Neutrophil (primary cell): ENCODE measurements at regions not wholly inside any gene's neighbourhood (a gene's known extent, or its start where the extent isn't known, plus 50 kb on each side); places are given as distances from the start of the nearest gene placed in this dataset.

Experiments
- H3K27ac ChIP-seq: fragments of 200-600 bp; sonication (generic); 2 replicates; pipeline ENCODE4 v1.5.1; 2016; ENCODE audit warnings: mild to moderate bottlenecking, moderate library complexity
- H3K27me3 ChIP-seq: fragments of 200-600 bp; sonication (generic); 2 replicates; pipeline ENCODE4 v1.6.0; 2016; ENCODE audit warnings: mild to moderate bottlenecking
- H3K36me3 ChIP-seq: fragments of 200-600 bp; sonication (generic); 2 replicates; pipeline ENCODE4 v1.5.1; 2017
- H3K4me1 ChIP-seq, 2 experiments: fragments of 200-600 bp in 1 of 2; sonication (generic) in 1 of 2; 1 replicate in 1 of 2; 2 replicates in 1 of 2; pipeline versions ENCODE4 v1.5.1 to v1.6.1; 2013 to 2016; ENCODE audit warnings: low read depth in 1 of 2, low read length in 1 of 2, mild to moderate bottlenecking in 1 of 2, moderate library complexity in 1 of 2; ENCODE audit not compliant: control insufficient read depth in 1 of 2, insufficient read depth in 1 of 2
- H3K4me3 ChIP-seq, 2 experiments: fragments of 200-600 bp in 1 of 2; sonication (generic) in 1 of 2; 1 replicate in 1 of 2; 2 replicates in 1 of 2; pipeline ENCODE4 v1.5.1; 2013 to 2016; ENCODE audit warnings: low read depth in 1 of 2, low read length in 1 of 2, mild to moderate bottlenecking in 1 of 2, moderate library complexity in 1 of 2
- H3K9me3 ChIP-seq: fragments of 200-600 bp; sonication (generic); 2 replicates; pipeline ENCODE4 v1.5.1; 2016
- CTCF ChIP-seq: fragments of 200-600 bp; sonication (generic); IDR thresholded peaks from 2 replicates; pipeline ENCODE4 v1.5.1; 2016; ENCODE audit warnings: antibody characterized with exemption

GRCh38 chr12:98058838-98059237 lies 456.6 kb upstream of the TMPO start:
- Histone ChIP-seq H3K36me3 (no peaks in the 10 kb centered on the region), H3K27me3 (no peaks in the 10 kb centered on the region), H3K27ac (no peak overlapping the region), H3K4me3 (no peak overlapping the region), H3K4me1 (no peaks in the 10 kb centered on the region), H3K9me3 (no peaks in the 10 kb centered on the region)
- TF ChIP-seq CTCF: no peak

GRCh38 chr12:98059659-98060343 lies 455.6 kb upstream of the TMPO start:
- Histone ChIP-seq H3K36me3 (no peaks in the 10 kb centered on the region), H3K27me3 (no peaks in the 10 kb centered on the region), H3K9me3 (no peaks in the 10 kb centered on the region), H3K27ac (no peak overlapping the region), H3K4me1 (no peaks in the 10 kb centered on the region), H3K4me3 (no peak overlapping the region)
- no peak for TF ChIP-seq CTCF

- H3K9me3 ChIP-seq: no peaks in the 10 kb centered on the region
- TF ChIP-seq CTCF: no peak
- no peaks in the 10 kb centered on the region for H3K4me1 ChIP-seq
- H3K4me3 ChIP-seq: no peak overlapping the region
- no peak overlapping the region for H3K27ac ChIP-seq
- no peaks in the 10 kb centered on the region for H3K27me3 ChIP-seq
- H3K36me3 ChIP-seq: no peaks in the 10 kb centered on the region
Observed at GRCh38 chr12:98060411-98060810, 455.0 kb upstream of the TMPO start.

GRCh38 chr12:98062464-98063245 lies 452.7 kb upstream of the TMPO start:
- Histone ChIP-seq H3K36me3 (no peaks in the 10 kb centered on the region), H3K4me3 (no peak overlapping the region), H3K4me1 (no peaks in the 10 kb centered on the region), H3K27me3 (no peaks in the 10 kb centered on the region), H3K27ac (no peak overlapping the region), H3K9me3 (no peaks in the 10 kb centered on the region)
- no peak for TF ChIP-seq CTCF

GRCh38 chr12:98064501-98064900 lies 450.9 kb upstream of the TMPO start:
- H3K4me1 ChIP-seq: no peaks in the 10 kb centered on the region
- H3K27ac ChIP-seq: no peak overlapping the region
- no peaks in the 10 kb centered on the region for H3K36me3 ChIP-seq
- H3K4me3 ChIP-seq: no peak overlapping the region
- H3K9me3 ChIP-seq: no peaks in the 10 kb centered on the region
- no peak for TF ChIP-seq CTCF
- no peaks in the 10 kb centered on the region for H3K27me3 ChIP-seq
